ENCODE measurements at regions not wholly inside any gene's neighbourhood (a gene's known extent, or its start where the extent isn't known, plus 50 kb on each side); places are given as distances from the start of the nearest gene placed in this dataset.

- no peak for DNase-seq (ENCODE audit: low read depth)
- TF ChIP-seq CTCF (conservative IDR thresholded peaks at IDR 0.05; ENCODE audit: low read depth, low read length) = no peak
- no peak overlapping the region for H3K4me3 ChIP-seq (ENCODE audit: low read length)
These were observed 104.6 kb upstream of the CACNA2D1 start for GRCh38 chr7:82548141-82548688.

- no peak for DNase-seq (ENCODE audit: low read depth)
- no peak for TF ChIP-seq CTCF (conservative IDR thresholded peaks at IDR 0.05; ENCODE audit: low read depth, low read length)
- no peak overlapping the region for H3K4me3 ChIP-seq (ENCODE audit: low read length)
These were observed 99.1 kb upstream of the CACNA2D1 start for GRCh38 chr7:82542665-82543064.

- DNase-seq (ENCODE audit: low read depth) = peak; percentile 45
- TF ChIP-seq CTCF (conservative IDR thresholded peaks at IDR 0.05; ENCODE audit: low read depth, low read length) = no peak
- no peak overlapping the region for H3K4me3 ChIP-seq (ENCODE audit: low read length)
These were observed 96.4 kb upstream of the CACNA2D1 start for GRCh38 chr7:82539969-82540368.

- no peak overlapping the region for H3K4me3 ChIP-seq (ENCODE audit: low read length)
- no peak for DNase-seq (ENCODE audit: low read depth)
- no peak for TF ChIP-seq CTCF (conservative IDR thresholded peaks at IDR 0.05; ENCODE audit: low read depth, low read length)
These were observed 91.1 kb upstream of the CACNA2D1 start for GRCh38 chr7:82534684-82535083.

- DNase-seq (ENCODE audit: low read depth) = peak; percentile 98
- TF ChIP-seq CTCF (conservative IDR thresholded peaks at IDR 0.05; ENCODE audit: low read depth, low read length) = no peak
- H3K4me3 ChIP-seq (ENCODE audit: low read length) = no peak overlapping the region
These were observed 86.8 kb upstream of the CACNA2D1 start for GRCh38 chr7:82530361-82530760.

GRCh38 chr7:82528577-82529310, 85.2 kb upstream of the CACNA2D1 start:
- no peak for DNase-seq (ENCODE audit: low read depth)
- H3K4me3 ChIP-seq (ENCODE audit: low read length) = no peak overlapping the region
- no peak for TF ChIP-seq CTCF (conservative IDR thresholded peaks at IDR 0.05; ENCODE audit: low read depth, low read length)

- DNase-seq (ENCODE audit: low read depth) = no peak
- H3K4me3 ChIP-seq (ENCODE audit: low read length) = no peak overlapping the region
- TF ChIP-seq CTCF (conservative IDR thresholded peaks at IDR 0.05; ENCODE audit: low read depth, low read length) = no peak
These were observed 84.3 kb upstream of the CACNA2D1 start for GRCh38 chr7:82527851-82528250.
